Femur (tissue), 1 donor: ENCODE measurements at regions not wholly inside any gene's neighbourhood (a gene's known extent, or its start where the extent isn't known, plus 50 kb on each side); places are given as distances from the start of the nearest gene placed in this dataset.
"Not testable (repeated sequence)": the region's sequence is repeated elsewhere in the genome, so short reads cannot be mapped to it uniquely, and the experiment has no call there.

ENCODE experiments used
- DNase-seq: peaks from one replicate; pipeline ENCODE4 v3.0.0-alpha.2; 2017

DNA sequence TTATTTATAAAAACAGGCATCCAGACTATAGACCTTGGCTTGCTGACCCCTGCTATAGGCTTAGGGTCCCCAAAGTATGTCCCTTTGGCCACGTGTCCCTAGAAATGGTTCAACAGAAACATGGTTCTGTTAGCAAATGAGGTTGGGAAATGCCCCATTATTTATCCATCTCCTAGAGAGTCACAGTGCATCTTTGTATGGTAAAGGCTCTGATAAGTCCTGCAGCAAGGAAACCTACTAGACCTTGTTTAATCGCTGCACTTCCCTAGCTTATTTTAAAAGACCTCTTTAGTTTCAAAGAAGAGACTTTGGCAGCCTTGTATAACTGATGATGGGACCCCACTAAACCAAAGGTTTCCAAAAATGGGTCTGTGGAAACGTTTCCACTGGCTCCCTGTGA lies 471.5 kb downstream of the MED13L start:
- no peak for DNase-seq

DNA sequence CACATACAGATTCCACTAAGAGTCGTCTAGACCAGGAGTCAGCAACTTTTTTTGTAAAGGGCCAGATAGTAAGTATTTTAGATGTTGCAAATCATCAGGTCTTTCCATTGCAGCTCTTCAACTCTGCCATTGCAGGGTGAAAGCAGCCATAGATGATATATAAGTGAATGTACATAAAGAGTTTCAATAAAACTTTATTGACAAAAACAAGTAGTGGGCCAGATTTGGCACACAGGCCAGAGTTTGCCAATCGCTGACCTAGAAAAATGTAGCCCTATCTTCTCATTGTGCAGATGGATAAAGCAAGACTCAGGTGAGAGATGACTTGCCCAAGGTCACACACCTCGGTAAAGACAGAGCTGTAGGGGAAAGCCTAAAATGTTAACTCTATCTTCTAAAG lies 474.7 kb downstream of the MED13L start:
- DNase-seq: no peak

DNA sequence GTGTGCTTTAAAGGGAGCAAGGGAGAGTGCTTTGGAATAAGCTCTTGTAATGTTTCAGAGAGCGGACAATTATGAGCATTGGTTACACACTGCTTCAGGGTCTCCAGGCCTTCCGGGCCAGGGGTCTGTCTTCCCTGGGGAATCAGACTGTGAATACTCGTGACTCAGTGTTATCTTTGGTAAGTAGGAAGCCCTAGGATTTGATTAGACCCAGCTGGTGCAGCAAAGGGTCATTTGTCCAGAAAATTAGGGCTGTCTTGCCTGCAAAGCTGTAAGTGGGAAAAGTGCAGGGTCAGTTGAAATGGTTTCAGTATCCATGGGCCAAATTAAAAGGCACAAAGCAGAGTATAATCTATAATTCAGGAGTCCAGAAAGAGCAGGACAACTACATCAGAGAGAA lies 475.6 kb downstream of the MED13L start:
- no peak for DNase-seq

DNA sequence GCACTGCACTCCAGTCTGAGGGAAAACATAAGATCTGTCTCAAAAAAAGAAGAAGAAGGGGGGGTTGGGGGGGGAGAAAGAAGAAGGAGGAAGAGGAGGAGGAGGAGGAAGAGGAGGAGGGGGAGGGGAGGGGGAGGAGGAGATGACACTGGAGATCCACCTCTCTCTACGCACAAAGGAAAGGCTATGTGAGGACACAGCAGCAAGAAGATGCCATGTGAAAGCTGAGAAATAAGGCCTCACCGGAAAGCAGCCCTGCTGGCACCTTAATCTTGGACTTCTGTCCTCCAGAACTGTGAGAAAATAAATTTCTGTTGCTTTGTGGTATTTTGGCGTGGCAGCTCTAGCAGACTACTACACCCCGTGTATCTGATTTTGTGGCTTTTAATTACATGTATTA lies 477.9 kb downstream of the MED13L start:
- DNase-seq: no peak

DNA sequence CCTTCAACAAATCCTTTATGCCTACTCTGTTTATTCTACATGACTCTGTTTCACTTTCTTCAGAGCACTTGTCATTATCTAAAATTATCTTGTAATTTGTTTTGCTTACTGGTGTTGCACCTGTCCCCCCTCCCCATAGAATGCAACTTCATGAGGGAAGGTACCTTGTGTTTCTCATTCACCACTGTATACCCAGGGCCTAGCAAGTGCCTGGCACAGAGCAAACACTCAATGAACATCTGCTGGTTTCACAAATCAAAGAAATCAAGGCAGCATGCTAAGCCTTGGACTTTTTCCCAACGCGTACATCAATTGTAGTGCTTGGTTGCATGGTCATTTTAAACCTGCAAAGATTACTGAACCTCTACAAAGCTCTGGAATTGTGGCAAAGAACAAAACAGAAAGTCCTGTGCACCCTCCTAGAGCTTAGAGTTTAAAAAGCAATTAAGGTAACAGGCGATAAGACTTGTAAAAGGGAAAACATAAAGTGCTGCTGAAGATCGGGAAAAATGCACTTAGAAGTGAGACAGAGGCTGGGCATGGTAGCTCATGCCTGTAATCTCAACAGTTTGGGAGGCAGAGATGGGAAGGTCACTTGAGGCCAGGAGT lies 479.1 kb downstream of the MED13L start:
- no peak for DNase-seq

DNA sequence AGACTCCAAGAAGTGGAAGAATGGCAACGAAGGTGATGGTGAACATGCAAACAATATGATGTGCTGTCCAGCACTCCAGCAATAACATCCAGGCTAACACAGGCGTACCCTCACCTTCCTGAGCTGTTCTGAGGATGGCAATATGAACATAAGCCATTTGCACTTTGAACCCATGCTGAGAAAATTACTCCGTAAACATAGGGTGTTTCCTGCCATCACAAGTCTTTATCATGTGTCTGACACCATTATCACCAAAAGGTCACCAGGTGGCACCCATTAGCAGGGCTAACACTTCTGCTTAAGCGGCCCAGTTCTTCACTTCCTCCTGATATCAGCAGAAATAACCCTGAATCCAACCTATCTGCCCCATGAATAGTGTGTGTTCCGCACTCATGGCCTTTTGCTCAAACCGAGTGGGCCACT lies 482.8 kb downstream of the MED13L start:
- DNase-seq: no peak

DNA sequence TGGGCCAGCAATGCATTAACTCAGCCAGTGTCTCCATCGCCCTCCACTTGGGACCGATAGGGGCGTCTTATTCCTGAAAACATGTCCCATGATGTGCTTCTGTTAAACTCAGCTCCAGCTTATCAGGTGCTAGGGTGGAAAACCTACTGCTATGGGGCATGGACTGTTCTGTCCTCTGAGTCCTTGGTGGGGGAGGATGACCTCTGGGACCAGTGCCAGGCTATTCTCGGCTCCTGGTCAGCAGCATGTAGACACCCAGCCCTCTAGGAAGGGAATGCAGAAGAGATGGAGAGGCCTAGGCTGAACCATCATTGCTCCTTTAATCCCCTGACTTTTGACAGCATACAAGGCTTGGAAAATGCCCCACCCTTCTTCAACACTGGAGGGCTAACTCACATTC lies 486.2 kb downstream of the MED13L start:
- DNase-seq: no peak

DNA sequence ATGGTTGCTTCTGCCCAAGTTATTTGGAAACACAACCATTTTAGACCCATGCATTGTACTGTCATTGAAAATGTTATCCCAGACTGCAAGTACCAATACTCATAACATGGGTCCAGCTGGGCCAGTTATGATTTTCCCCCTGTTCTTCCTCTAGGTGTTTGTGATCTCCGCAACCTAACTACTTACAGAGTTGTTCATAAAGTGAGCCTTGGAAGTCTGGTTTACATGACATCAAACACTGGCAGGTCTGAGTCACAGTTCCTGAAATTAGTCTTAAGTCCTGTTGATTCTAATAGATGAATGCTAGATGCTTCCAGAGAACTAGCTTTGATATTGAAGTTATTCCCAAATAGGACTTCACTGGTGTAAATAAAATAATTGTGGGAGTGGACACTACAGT lies 487.0 kb downstream of the MED13L start:
- DNase-seq: no peak

DNA sequence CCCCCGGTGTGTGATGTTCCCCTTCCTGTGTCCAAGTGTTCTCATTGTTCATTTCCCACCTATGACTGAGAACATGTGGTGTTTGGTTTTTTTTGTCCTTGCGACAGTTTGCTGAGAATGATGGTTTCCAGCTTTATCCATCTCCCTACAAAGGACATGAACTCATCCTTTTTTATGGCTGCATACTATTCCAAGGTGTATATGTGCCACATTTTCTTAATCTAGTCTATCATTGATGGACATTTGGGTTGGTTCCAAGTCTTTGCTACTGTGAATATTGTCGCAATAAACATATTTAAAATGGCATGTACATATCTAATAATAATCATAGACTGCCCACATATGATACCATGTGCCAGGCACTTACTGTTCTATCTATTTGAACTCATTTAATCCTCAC lies 491.0 kb downstream of the MED13L start:
- not testable (repeated sequence) for DNase-seq

DNA sequence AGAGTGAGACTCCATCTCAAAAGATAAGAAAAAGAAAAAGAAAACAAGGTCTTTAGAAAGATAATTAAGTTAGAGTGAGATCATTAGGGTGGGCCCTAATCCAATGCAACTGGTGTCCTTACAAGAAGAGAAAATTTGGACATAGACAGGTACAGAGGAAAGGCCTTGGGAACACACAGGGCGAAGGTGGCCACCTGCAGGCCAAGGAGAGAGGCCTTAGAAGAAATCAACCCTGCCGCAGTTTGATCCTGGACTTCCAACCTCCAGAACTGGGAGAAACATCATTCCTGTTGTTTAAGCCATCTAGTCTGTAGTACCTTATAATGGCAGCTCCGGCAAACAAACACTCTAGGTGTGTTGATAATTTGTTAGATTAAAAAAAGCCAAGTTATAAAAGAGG lies 491.9 kb downstream of the MED13L start:
- DNase-seq: no peak

DNA sequence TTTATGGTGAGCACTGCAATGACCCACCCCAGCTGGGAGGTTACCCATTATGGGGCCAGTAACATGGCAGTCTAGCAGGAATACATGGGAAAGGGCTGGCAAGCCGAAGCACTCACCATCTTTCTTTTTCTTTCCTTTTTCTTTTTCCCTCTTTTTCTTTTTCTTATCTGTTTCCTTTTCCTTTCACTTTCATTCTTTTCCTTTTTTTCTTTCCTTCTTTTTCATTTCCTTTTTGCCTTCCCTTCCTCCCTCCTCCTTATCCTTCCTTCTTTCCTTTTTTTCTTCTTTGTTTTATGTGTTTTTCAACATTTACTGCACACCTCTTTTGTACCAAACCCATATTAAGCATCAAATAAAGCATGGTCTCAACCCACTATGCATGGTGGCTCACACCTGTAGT lies 501.1 kb downstream of the MED13L start:
- DNase-seq: no peak

DNA sequence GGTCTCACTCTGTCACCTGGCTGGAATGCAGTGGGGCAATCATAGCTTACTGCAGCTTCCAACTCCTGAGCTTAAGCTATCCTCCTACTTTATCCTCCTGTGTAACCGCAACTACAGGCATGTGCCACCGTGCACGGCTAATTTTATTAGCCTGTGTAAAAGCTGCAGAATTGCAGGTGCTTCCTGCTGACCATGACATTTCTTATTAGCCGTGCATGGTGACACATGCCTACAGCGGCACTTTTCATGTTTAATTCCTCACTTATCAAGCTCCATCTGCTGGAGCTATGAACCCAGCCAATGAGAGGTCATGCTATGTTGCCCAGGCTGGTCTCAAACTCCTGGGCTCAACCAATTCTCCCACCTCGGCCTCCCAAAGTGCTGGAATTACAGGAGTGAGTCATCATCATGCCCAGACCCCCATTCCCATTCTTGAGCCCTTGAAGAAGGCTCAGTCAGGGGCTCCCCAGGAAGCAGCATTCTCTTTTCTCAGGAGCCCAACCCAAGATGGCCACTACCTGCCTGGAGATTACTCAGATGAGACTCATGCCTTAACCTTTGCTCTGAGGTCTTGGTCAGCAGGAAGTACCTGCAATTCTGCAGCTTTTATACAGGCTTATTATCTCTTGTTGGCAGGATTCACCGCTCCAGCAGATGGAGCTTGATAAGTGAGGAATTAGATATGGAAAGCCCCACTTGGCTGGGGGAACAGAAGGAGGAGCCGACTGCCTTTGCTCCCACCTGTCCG lies 503.2 kb downstream of the MED13L start:
- DNase-seq: no peak

DNA sequence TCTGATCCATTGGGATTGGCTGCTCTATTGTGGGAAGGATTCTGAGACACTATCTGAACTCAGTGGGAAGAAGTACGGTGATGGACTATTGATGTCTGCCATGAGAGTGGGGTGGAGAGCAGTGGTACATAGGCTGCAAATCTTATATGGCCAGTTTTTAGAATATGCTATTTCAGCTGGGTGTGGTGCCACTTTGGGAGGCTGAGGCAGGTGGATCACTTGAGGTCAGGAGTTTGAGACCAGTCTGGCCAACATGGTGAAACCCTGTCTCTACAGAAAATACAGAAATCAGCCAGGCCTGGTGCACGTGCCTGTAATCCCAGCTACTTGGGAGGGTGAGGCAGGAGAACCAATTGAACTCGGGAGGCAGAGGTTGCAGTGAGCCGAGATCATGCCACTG lies 505.9 kb downstream of the MED13L start:
- no peak for DNase-seq

DNA sequence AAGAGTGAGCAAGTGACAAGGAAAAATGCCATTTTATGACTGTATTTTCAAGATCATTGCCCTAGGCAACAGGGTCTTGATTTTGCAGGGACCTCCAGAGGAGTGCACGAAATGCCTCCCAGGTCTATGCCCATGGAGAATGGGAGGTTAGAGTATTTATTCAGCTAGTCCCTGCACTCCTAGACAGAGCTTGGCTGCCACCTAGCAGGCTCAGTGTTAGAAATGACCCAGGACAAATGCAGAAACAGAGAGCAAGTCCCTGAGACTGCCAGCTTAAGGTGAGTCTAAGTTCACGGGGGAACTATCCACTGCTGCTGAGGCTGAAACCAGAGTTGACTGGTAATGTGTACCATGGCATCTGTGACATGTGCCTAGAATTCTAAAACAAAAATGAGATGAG lies 506.4 kb downstream of the MED13L start:
- no peak for DNase-seq

DNA sequence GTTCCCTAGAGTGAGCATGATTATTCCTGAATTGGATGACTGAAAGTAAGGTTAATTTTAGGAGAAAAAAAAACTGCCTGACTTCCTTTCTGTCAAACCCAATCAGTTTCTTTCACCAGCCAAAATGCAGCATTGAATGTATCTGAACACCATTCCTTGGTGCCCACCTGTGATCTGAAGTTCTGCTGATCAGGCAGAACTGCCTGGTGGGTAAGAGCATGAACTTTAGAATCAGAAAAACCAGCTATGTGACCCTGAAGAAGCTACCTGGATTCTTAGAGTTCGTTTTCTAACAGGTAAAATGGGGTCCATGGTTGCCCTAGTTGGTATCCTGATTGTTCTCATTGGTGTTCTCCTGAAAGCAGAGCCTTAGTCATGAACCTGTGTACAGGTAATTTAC lies 506.9 kb downstream of the MED13L start:
- no peak for DNase-seq

DNA sequence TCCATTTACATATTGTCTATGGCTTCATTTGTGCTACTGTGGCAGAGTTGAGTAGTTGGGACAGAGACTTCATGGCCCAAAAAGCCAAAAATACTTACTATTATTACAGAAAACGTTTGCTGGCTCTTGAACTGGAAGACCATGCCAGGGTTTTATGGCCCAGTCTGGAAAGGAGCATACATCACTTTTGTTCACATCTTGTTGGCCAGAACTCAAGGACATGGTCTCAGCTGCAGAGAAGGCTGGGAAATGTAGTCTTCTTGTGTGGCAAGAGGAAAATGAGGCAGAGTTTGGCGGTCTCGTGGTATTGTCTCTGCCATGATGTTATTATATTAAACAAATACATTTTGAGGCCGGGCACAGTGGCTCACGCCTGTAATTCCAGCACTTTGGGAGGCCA lies 509.6 kb downstream of the MED13L start:
- DNase-seq: peak; percentile 27

DNA sequence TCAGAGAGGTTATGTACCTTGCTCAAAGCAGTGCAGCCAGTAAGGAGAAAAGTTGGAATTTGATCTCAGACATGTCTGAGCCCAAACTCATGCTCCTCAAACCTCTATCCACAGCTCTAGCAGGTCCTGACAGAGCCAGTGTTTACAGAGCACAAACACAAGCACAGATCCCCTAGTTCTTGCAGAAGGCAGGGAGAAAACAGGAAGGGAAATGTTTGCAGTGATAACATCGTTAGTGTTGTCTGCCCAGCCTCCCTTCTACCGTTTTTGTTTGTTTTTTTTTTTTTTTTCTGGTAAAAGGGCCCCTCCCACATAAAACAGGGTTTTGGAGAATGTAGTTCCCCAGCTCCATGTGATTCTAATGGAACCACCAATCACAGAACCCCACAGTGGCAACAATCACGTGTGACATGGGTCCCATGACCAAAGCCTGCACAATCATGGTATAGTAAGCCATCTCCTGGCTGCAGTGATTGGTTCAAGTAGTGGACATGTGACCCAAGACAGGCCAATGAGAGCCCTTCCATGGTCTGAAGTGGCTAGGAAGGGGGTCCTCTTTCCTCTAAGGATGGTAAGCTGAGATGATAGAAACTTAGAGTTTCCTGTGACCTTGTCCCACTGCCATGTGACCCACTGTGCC lies 513.4 kb downstream of the MED13L start:
- no peak for DNase-seq

DNA sequence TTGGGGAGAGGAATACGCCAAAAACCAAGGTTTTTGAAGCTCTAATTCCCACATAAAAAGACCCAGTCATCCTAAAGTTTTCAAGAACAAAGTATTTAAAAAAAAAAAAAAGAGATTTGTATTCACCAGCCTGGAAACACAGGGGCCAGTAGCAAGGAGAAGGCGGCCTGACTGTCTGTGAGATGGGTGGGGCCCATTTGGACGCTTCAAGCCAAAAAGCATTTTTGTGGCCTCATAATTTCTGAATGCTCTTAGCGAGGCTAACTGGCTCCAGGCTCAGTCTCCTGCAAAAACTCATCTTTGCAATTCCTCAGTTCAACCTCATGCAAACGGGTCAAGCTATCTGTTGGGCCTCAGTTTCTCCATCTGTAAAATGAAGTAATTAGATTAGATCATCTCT lies 514.1 kb downstream of the MED13L start:
- peak; percentile 55 for DNase-seq

DNA sequence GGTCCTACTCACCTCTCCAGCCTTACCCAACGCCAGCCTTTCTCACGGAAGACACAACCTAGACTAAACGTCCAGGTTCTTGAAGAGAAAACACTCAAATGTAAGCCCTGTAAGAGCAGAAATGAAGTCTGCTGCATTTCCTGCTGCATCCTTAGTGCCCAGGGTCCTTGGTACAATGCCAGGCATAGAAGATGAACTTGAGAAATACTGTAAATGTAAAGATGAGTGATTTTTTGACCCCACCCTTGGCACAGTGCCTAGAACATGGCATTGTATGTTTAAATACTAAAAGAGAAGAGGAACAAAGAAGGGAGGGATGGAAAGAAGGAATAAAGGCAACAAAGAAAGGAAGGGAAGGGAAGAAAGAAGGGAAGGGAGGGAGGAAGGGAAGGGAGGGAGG lies 514.6 kb downstream of the MED13L start:
- DNase-seq: no peak

DNA sequence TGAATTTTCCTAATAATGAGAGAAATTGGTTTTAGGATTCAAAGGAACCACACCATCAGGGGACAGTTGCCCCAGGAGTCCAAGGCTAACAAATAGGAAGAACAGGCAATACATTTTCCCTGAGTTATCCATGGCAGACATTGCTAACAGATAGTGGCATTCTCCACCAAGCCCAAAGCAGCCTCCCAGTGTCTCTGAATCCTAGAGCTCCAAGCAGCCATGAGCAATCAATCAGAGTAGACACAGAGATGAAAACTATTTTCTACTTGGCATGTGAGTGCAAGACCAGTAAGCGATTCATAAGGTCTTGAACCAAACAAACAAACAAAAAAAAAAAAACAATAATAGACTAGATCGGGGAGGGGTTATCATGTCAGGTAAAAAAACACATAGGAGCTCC lies 515.7 kb downstream of the MED13L start:
- DNase-seq: no peak

DNA sequence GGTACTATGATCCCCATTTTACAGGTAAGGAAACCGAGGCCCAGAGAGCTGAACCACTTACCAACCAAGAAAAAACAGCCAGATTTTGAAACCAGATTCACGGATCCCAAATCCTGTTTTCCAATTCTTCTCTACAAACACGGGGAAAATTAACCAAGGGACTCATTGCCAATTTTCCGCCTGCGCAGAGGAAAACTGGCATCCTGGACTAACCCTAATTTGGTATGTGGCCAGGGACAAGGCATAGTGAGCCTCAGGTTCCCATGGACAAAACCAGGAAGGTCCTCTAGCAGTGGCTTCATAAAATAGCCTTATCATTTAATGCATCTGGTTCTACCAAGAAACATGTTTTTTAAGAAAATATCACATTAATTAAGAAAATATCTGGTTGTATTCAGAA lies 517.3 kb downstream of the MED13L start:
- DNase-seq: no peak

DNA sequence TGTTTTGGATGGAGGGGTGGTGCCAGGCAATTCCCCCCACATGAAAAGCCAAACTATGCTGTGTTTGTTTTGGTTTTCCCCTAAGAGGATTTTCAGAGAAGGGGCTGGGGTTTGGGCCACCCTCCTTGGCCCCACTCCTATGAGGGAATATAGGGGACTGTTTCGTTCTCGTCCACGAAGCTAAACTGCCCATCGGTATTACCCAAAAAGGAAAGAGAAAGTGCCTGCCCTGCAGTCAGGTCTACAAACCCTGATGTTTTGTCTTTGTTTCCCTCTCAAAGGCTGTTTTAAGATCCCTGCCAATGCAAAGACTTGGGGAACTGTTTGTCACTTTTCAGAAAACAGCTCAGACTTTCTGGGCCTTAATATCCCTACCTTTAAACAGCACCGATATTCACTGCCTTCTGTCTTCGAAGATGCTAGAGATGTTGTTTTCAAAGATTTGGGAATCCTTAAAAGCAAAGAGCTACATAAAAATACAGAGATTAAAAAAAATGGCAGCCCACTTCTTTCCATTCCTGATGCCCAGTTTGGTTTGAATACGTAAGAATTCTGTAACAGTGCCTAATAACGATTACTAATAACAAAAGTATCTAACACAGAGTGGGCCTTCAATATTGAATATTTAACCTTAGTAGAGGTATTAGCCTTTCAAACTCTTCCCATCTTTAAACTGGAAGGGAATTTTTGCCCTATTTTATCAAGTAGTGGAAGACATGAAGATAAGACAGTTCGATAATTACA lies 518.4 kb downstream of the MED13L start:
- no peak for DNase-seq

DNA sequence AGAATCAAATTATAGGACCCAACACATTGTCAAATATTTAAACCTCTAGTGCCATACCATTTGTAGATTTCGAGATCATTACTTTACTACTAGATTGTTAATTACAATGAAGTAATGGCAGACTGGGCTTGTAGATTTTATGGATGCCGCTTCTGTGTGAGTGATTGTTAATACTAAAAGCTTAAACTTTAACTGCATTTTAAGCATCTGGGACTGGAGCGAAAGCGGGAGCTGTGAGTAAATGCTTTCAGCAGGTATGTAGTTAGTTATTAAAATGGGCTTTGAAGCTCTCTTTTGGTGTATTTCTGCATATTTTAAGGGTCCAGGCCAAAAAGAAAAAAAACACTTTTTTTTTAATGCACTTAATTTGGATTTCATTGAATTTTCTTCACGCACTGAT lies 519.3 kb downstream of the MED13L start:
- no peak for DNase-seq

DNA sequence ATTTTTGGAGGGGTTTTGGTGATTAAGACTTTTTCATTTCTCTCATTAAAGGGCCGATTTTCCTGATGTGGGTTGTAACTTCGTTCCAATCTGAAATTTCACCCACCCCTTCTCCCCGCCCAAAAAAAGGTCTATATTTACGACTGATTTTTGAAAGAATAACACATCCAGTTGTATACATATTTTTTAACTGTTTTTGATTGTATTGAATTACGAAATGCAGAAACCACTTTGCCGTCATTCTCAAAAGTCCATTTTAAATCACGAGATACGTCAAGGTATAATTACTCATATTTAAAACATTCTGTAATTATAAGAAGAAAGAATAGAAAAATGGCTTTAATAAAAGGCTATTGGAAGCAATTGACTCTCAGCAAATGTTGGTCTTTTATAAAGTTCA lies 520.7 kb downstream of the MED13L start:
- DNase-seq: no peak
